Stimulated activated CD8-positive, alpha-beta memory T cell treated with anti-CD3 and anti-CD28 coated beads, Interleukin-2, amount 100 ng/mL, for 1 hour (primary cell): ENCODE measurements at regions not wholly inside any gene's neighbourhood (a gene's known extent, or its start where the extent isn't known, plus 50 kb on each side); places are given as distances from the start of the nearest gene placed in this dataset.

Experiments used
- DNase-seq, 2 donors: peaks; one replicate each; pipeline ENCODE4 v3.0.0-alpha.2; 2020; ENCODE audit warnings: low read depth in 2 of 2

DNA sequence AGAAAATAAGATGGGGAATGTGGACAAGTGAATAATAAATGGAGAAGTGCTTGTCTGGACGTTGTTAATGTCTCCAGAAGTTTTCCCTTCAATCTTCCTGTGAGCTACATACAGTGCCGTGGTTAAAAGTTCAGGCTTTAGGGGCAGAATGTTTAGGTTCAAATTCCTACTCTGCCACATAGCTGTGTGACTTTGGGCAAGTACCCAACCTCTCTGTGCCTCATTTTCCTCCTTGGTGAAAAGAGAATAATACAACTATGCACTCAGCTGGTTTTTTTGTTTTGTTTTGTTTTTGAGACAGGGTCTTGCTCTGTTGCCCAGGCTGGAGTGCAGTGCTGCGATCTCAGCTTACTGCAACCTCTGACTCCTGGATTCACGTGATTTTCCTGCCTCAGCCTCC lies 143.5 kb downstream of the CHIC2 start:
- DNase-seq = no peak

DNA sequence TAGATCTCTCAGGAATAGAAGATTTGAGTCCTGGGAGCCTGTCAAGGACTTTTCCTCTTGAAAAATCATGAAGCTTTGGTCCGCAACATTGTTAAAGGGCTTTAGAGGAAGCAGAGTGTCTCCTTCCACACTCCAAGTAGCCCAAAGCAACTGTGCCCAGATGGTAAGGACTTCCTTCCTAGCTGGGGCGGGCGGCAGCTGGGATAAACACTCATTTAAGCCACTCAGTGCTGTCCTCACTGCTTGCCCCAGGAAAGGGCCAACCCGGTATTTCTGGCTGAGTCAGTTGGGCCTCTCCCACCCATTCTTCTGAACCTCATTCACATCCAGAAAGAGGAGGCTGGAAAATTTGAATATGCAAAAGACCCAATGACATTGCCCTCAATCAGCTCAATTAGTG lies 144.3 kb downstream of the CHIC2 start:
- no peak for DNase-seq

DNA sequence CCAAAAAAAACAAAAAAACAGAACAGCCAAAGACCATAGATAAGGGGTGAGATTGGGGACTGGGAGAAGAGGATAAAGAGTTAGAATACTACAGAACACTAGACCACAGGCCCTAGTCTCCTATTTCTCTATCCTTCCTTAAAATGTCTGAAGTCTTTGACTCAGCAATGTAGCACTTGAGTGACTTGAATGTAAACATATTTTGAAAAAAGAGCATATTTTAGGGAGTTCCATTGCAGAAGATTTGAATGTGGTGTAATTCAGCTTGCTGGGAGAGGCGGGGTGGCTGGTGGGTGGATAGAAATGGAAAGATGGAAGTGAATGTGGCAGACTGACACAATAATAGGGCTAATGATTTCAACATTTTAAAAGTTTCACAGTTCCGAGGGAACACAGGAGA lies 144.9 kb downstream of the CHIC2 start:
- no peak for DNase-seq

DNA sequence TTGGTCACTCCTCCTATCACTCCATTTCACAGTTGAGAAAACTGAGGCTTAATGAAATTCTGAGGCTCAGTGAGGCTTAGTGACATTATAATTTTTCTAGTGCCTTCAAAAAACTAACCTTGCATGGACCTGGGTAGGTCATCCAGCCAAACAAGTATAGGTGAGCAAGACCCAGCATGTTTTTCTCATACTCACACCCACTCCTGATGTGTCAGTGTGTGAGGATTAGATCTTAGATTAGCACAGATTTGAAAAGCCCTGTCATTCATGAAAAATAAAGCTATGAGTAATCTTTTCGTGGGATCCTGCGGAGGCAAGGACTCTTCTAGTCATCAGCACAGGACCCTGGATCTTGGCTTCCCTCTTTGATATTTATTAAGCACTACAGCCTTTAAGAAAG lies 146.7 kb downstream of the CHIC2 start:
- no peak for DNase-seq

DNA sequence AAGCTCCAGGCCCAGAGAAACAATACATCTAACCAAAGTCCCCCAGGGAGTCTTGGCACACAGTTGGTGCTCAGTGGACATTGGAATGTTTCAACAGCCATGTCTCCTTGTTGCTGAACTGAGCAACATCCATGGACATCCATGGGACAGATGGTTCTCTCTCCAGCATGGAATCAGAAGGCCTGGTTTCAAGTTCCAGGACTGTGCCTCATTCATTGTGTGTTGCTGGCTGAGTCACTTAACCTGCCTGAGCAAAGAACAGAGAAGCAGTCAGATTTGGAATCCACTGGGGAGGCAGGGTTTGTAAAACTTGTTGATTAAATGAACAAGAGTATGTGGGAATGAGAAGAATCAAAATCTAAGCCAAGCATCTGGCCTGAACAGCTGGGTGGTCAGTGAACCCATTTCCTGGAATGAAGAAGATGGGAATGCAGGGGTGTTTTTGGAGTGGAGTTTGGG lies 147.9 kb downstream of the CHIC2 start:
- DNase-seq = no peak

DNA sequence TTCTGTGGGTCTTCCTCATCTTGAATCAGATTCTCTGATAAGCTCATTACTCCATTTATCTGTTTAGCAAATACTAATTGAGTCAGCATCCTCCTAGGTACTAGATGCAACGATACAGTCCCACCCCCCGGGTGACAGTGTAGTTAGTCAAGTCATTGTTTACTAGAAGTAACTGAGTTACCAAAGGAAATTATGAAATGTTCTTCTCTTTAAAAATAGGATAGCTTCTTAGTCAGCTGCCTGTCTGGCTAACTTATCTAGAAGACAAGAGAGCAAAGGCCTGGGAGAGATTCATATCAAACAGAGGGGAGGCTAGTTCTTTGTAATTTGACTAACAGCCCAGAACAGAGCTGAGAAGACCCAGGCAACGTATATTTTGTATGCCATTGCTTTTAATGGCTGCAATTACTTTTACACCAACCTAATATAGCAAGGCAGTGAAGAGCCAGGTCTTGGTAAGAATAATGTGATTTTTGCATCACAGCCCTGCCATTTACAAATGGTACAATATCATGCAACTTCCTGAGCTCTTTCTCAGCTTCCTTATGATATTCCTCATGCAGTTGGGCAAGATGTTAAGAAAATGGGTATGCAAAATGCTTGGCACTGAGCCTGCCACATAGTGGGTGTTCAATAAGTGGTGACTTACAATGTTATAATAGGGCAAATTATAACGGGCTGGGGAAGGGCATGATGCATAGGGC lies 149.9 kb downstream of the CHIC2 start:
- DNase-seq = no peak

DNA sequence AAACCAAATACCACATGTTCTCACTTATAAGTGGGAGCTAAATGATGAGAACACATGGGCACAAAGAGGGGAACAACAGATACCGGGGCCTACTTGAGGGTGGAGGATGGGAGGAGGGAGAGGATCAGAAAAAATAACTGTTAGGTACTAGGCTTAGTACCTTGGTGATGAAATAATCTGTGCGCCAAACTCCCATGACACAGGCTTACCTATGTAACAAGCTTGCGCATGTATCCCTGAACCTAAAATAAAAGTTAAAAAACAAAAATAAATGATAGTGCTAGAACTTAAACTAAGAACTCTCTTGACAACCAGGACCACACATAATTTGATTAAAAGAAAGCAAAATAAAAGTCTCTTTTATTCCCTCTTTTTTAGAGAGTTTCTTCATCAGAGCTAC lies 150.6 kb downstream of the CHIC2 start:
- DNase-seq = no peak

DNA sequence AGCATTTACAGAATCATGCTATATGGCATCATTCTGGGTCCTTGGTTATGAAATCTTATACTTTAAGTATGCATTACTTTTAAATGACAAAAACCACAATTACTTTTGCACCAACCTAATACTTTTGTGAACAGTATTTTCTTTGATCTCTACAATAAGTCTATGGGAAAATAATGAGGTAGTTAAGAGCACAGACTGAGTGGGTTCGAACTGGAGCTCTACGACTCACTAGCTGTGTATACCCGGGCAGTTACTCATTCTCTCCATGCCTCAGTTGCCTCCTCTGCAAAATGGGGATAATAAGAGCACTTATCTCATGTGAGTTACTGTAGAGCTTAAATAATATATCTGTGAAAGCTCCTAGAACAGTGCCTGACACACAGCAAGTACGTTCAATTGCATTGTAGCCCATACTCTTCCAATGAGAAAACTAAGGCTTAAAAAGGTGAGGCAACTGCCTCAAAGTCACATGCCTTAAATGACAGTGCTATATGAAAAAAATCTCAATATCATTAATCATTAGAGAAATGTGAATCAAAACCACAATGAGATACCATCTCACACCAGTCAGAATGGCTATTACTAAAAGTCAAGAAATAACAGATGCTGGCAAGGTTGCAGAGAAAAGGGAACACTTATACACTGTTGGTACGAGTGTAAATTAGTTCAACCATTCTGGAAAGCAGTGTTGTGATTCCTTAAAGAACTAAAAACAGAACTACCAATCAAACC lies 151.5 kb downstream of the CHIC2 start:
- DNase-seq = no peak

DNA sequence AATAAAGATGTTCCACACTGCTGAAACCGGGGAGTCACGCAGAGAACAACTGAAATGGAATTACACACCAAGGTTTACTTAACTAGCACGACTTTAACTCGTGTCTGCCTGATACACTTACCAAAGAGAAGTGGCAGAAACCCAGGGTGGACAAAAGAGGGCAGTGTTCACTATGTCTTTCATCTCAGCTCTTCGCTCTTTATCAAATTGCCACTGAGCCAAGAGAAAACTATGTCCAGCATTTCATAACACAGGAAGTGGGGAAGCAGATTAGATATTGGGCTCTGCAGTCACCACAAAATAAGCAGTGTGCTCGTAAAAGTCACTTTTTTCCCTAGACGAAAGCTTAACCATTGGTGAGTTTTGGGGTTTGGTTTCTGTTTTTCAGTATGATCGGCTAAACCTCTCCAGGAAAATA lies 155.7 kb downstream of the CHIC2 start:
- no peak for DNase-seq

DNA sequence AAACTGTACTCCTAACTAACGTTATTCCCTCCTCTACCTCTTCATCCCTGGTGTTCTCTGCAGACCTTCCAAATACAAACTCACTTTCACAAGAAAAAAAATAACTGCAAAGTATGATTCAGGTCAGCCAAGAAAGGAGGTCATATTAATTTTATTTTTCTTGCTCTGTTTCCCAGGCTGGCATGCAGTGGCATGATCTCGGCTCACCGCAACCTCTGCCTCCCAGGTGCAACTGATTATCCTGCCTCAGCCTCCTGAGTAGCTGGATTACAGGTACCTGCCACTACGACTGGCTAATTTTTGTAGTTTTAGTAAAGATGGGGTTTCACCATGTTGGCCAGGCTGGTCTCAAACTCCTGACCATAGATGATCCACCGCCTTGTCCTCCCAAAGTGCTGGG lies 156.6 kb downstream of the CHIC2 start:
- no peak for DNase-seq

DNA sequence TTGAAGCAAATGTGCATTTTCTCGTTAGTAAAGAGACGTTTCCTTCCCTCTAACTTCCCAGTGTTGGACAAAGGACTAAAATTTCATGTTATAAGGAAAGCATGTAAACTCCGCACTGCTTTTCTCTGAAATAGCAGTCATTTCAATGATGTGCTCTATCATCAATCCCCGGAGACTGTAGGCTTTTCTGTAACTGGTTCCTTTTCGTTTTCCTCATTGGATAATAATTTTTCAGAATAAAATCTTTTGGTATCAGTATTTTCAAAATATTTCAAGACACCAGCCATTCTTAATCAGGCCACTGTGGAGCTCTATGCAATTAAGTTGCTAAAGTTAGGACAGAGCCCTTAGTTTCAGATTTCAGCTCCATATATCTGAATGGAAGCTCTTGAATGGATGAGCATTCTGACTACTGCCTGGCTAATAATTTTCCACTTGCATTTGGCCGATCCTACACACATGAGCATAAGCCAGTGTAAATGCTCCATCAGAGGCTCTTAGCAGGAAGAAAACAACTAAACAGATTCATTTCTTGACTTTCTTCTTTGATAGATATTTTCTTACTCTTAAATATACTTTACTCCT lies 157.7 kb downstream of the CHIC2 start:
- no peak for DNase-seq

DNA sequence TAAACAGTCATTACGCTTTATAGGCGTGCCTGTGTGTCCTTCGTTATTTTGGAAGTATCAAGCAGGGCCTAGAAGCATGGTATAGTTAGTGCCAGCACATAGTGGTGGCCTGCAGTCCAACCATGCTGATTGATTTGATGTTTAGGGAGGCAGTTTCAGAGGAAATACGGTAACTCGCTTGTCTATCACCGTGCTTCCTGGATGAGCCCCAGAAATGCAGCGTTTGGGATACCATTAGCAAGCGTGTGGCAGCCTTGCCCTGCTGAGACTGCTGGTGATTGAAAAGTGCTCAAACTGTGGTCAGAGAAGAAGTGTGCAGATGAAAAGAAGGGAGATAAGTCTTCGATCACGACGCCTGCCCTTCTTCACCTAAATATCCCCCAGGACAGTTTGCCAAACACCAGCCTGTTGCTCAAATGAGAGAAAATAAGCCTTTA lies 158.4 kb downstream of the CHIC2 start:
- no peak for DNase-seq

DNA sequence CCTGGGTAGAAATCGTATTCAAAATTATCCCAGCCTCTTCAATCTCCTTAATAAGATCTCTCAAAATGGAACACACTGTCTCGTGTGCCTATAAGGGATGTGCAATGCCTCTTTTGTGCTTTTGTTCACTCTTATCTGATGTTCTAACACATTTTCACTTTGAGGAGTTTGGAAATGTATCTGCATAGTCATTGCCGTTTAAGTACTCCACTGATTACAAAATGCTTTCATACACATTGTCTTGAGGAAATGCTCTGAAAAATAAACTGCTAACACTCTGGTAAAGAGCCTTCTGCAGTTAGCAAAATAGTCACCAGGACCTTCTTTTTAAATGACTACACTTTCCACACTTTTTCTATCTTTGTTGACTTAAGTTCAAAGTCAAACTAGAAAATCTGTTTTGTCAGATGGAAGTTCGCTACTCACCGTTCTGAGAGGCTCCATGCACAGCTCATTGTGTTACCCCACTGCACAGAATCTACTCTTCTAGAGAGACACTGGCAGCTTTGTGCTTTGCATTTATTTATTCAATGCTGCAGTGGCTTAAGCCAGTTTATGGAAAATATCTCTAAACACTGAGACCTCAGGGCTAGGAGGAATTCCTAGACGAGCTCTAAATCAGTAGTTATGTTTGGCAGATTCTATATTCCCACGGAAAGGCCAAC lies 159.0 kb downstream of the CHIC2 start:
- DNase-seq = no peak

DNA sequence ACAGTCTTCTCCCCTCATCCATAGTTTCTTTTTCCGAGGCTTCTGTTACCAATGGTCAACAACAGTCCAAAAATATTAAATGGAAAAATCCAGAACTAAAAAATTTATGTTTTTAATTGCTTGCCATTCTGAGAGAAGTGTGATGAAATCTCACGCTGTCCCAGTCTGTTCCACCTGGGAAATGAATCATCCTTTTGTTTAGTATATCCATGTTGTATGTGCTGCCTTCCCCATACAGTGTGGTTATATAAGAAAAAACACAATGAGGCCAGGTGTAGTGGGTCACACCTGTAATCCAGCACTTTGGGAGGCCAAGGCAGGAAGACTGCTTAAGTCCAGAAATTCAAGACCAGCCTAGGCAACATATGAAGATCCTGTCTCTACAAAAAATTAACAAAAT lies 161.6 kb downstream of the CHIC2 start:
- no peak for DNase-seq

DNA sequence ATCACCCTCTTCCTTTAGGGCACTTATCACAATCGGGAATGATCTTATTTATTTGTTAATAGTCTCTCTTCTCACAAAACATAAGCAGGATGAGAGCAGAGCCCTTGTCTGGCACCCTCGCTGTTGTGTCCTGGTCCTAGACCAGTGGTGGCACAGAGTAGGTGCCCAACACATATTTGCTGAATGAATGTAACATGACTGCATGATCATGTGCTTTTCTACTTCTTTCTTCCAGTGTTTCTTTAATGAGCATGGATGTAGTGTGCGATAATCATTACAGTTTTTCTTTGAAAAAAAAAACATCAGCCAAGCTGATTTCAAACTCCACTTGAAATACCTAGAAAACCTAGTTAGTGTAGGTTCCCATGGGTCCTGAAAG lies 164.1 kb downstream of the CHIC2 start:
- no peak for DNase-seq

DNA sequence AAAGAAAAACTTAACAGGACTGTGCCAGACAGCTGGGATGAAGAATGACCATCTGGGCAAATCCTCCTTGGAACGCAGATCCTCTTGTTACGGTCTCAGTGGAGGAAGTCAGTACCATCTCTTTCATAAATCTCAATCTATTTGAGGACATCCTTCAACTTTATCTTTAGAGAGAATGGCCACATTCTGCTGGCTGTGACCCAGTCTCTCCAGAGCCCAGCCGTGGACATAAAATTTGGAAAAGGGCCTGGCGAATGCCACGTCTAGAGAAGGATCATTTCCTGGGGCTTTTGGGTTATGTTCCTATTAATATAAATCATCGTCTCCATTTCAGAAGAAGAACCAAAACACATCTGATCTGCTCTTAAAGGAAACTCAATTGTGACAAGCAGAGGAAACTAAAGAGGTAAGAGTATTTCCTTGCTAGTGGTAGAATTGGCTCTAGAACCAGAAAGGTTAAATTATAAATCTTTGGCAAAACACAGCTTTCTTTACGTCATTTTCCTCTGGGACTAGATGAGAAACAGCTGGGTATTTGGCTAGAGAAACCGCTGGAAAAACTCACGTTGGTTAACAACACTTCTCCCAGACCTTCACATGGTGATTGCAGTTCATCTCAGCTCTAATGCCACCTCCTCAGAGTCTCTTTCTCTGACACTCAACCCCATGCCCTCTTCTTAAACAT lies 164.7 kb downstream of the CHIC2 start:
- DNase-seq = no peak

DNA sequence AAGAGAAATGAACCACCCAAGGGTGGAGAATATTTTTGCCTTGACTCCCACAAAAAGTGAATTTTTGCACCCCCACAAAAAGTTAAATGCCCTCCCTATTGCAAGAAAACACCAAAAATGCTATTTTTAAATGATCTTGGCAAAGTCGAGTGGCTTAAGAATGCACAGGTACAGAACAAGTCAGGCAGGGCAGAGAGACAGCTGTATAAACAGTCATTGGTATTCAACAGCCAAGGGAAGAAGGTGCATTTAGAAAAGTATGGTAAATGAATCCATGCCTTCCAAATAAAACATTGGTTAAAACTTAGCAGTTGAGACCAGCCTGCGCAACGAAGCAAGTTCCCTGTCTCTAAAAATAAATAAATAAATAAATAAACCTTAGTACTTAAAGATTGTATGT lies 169.3 kb downstream of the CHIC2 start:
- no peak for DNase-seq

DNA sequence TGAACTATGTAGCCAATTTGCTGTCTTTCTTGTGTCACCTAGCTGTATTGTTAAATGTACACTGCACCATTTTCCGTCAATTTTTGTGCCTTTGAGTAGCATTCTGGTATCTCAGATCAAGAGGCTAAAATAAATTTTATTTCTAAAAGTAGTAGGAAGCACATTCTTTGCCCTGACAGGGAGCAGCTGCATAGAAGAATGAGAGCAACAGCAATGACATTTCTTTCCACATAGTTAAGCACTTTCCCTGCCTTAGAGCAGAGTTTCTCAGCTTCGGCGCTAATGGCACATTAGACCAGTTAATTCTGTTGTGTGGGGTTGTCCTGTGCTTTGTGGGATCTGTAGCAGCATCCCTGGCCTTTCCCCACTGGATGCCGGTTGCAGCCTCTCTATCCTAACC lies 173.9 kb downstream of the CHIC2 start:
- DNase-seq = no peak

DNA sequence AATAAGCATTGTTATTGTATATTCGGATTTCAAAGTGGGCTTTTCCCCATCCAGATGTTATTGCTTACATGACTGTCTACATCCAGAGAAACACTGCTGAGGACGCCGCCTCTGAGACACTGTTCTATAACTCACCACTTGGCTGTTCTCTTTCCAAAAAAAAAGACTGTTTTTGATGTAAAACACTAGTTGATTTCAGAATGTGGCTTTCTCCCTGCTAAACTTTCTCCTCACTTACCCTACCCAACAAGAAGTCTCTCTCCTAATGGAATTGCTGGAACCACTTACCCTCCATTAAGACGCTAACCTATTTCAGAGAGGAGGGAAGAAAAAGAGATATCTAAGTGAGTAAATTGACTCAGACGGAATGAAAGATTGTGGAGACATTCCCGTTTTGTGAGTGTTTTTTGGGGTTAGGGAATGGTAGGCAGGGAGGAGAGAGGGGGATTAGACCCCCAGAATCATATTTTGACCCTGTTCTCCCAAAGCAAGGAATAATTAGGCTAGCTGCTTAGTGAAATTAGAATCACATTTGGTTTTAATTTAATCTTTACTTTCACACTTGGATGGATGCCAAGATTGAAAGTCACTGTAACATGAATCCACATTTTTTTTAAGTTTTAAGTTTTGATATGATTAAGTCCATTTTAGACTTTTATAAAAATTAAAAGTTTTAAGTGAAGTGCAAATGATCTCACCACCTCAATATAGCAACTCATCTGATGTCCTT lies 174.9 kb downstream of the CHIC2 start:
- no peak for DNase-seq

DNA sequence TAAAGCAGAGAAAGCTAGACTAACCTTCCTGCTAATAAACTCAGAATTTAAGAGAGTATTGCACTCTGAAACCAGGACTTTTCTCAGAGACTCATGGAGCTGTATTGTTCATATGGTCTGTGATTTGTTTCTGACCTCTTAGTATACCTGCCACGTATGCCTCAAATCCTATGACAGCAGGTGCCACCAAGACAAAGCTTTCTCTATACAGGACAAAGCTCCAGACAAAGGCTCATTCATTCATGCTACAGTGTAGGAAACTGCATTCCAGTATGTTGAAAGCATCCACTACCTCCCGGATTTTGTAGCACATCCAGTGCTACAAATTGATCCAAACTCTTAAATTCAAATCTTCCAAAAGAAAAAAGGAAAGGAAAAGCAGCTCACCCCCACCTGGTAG lies 178.3 kb downstream of the CHIC2 start:
- DNase-seq = no peak

DNA sequence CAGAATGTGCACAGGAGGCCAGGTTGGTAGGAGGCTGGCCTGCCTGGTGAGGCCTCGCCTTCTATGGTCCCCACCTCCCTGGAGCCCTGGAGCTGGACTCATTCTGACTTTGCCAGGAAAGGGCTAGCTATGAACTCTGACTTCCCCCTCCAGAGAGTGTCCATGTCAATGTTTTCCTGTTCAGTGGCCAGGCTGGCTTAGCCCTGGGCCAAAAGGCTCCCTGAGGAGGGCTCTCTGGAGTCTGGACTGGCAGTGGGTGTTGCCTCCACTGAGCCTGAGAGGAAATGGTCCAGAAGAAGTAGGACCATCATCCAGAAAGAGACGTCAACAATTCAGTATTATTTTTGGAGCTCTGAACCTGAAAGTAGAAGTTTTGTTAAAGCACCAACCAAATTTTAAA lies 178.7 kb downstream of the CHIC2 start:
- no peak for DNase-seq
